IPS DF 6.9 (cell line): ENCODE measurements at regions not wholly inside any gene's neighbourhood (a gene's known extent, or its start where the extent isn't known, plus 50 kb on each side); places are given as distances from the start of the nearest gene placed in this dataset.

Source experiments
- DNase-seq: peaks from one replicate; pipeline ENCODE4 v3.0.0-alpha.2; 2013; ENCODE audit warnings: low read depth, low spot score
- H3K27ac ChIP-seq: one replicate; pipeline ENCODE4 v1.5.1; 2013; ENCODE audit warnings: low read length, control low read depth
- H3K27me3 ChIP-seq: 2 replicates; pipeline ENCODE4 v1.6.1; 2013; ENCODE audit warnings: mild to moderate bottlenecking, low read length; ENCODE audit not compliant: control insufficient read depth, insufficient read depth
- H3K36me3 ChIP-seq: 2 replicates; pipeline ENCODE4 v1.6.1; 2013; ENCODE audit warnings: low read length; ENCODE audit not compliant: control insufficient read depth, insufficient read depth
- H3K4me1 ChIP-seq: 2 replicates; pipeline ENCODE4 v1.6.1; 2013; ENCODE audit warnings: low read length; ENCODE audit not compliant: control insufficient read depth, insufficient read depth
- H3K4me3 ChIP-seq: 2 replicates; pipeline ENCODE4 v1.5.1; 2013; ENCODE audit warnings: mild to moderate bottlenecking, low read length
- H3K9me3 ChIP-seq: 2 replicates; pipeline ENCODE4 v1.6.1; 2013; ENCODE audit warnings: low read length, inconsistent platforms; ENCODE audit not compliant: control insufficient read depth, insufficient read depth
- WGBS: extraction: QIAGEN DNeasy Blood & Tissue Kit; methylation state at CpG from one replicate; pipeline ENCODE4 v1.1.7; 2013; ENCODE audit warnings: mixed read lengths, missing lambda C conversion rate; ENCODE audit not compliant: insufficient read length, insufficient coverage; 5-methylcytosine and 5-hydroxymethylcytosine counted together

GRCh38 chr4:19539201-19539600, 712.5 kb upstream of the SLIT2 start:
- Histone ChIP-seq H3K4me3 (no peak overlapping the region), H3K9me3 (no peaks in the 10 kb centered on the region), H3K4me1 (no peaks in the 10 kb centered on the region), H3K27ac (no peak overlapping the region), H3K36me3 (no peaks in the 10 kb centered on the region), H3K27me3 (no peaks in the 10 kb centered on the region)
- DNase-seq, result no peak
- WGBS, result no CpG with 5 or more reads among the region's 3 CpGs

DNA sequence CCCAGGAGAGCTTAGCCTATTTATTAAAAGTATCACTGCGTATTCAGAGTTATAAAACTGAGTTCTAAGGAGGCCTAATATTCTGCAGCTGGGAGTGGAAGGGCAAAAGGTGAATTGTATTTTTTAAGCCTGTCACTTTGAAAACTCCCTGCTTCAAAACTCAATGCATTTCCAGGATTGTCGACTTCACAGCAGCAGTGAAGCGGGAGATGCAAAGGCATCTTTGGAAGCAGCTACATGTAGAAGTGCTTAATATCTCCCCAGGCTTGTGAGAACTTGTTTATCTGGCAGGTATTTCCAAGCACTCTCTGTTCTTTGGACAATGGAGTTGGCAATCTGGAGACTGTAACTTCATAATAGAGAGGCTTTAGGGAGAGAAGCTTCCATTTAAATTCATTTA, 717.5 kb upstream of the SLIT2 start:
- H3K4me3 ChIP-seq, result no peak overlapping the region
- H3K4me1 ChIP-seq, result no peaks in the 10 kb centered on the region
- no peaks in the 10 kb centered on the region for H3K9me3 ChIP-seq
- no peak overlapping the region for H3K27ac ChIP-seq
- WGBS, result no CpG with 5 or more reads among the region's 3 CpGs
- H3K36me3 ChIP-seq, result no peaks in the 10 kb centered on the region
- H3K27me3 ChIP-seq, result no peaks in the 10 kb centered on the region
- no peak for DNase-seq

GRCh38 chr4:19531906-19532848, 719.5 kb upstream of the SLIT2 start:
- WGBS, result no CpG with 5 or more reads among the region's 5 CpGs
- no peak for DNase-seq
- Histone ChIP-seq H3K36me3 (no peaks in the 10 kb centered on the region), H3K27ac (no peak overlapping the region), H3K9me3 (no peaks in the 10 kb centered on the region), H3K4me3 (no peak overlapping the region), H3K4me1 (no peaks in the 10 kb centered on the region), H3K27me3 (no peaks in the 10 kb centered on the region)

DNA sequence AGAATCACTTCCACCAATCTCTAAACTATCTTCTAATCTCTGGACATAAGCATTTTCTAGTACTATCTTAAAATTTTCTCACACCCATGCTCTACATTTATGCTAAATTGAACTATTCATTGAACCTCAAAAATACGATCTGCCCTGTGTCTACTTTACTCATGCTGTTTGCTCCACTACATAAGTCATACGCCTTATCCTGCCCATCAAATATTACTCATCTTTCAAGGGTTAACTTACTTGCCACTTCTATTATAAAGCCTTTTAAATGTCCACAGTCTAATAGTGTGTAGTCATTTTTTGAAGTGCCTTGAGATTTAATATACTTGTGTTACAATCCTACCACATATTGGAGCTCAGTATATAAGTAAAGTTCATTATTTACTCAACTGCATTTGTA, 727.7 kb upstream of the SLIT2 start:
- Histone ChIP-seq H3K9me3 (no peaks in the 10 kb centered on the region), H3K27me3 (no peaks in the 10 kb centered on the region), H3K4me1 (no peaks in the 10 kb centered on the region), H3K27ac (no peak overlapping the region), H3K36me3 (no peaks in the 10 kb centered on the region), H3K4me3 (no peak overlapping the region)
- WGBS, result 100% methylated on average over 1 of the region's 2 CpGs
- DNase-seq, result no peak

GRCh38 chr4:19522966-19523365, 728.7 kb upstream of the SLIT2 start:
- Histone ChIP-seq H3K27ac (no peak overlapping the region), H3K27me3 (no peaks in the 10 kb centered on the region), H3K4me1 (no peaks in the 10 kb centered on the region), H3K9me3 (no peaks in the 10 kb centered on the region), H3K36me3 (no peaks in the 10 kb centered on the region), H3K4me3 (no peak overlapping the region)
- WGBS, result no CpG with 5 or more reads among the region's 3 CpGs
- no peak for DNase-seq

- no peak for DNase-seq
- H3K36me3 ChIP-seq, result no peaks in the 10 kb centered on the region
- no peaks in the 10 kb centered on the region for H3K27me3 ChIP-seq
- no peaks in the 10 kb centered on the region for H3K9me3 ChIP-seq
- H3K27ac ChIP-seq, result no peak overlapping the region
- no peaks in the 10 kb centered on the region for H3K4me1 ChIP-seq
- no CpG with 5 or more reads among the region's 7 CpGs for WGBS
- H3K4me3 ChIP-seq, result no peak overlapping the region
Observed at GRCh38 chr4:19520939-19521520, 730.7 kb upstream of the SLIT2 start.

GRCh38 chr4:19514276-19515070, 737.2 kb upstream of the SLIT2 start:
- Histone ChIP-seq H3K27ac (no peak overlapping the region), H3K9me3 (no peaks in the 10 kb centered on the region), H3K27me3 (no peaks in the 10 kb centered on the region), H3K4me1 (no peaks in the 10 kb centered on the region), H3K36me3 (no peaks in the 10 kb centered on the region), H3K4me3 (no peak overlapping the region)
- no CpG with 5 or more reads among the region's 1 CpG for WGBS
- DNase-seq, result no peak

- Histone ChIP-seq H3K36me3 (no peaks in the 10 kb centered on the region), H3K27ac (no peak overlapping the region), H3K4me3 (no peak overlapping the region), H3K27me3 (no peaks in the 10 kb centered on the region), H3K9me3 (no peaks in the 10 kb centered on the region), H3K4me1 (no peaks in the 10 kb centered on the region)
- no peak for DNase-seq
- no CpG with 5 or more reads among the region's 1 CpG for WGBS
Observed at GRCh38 chr4:19512086-19512485, 739.6 kb upstream of the SLIT2 start.

DNA sequence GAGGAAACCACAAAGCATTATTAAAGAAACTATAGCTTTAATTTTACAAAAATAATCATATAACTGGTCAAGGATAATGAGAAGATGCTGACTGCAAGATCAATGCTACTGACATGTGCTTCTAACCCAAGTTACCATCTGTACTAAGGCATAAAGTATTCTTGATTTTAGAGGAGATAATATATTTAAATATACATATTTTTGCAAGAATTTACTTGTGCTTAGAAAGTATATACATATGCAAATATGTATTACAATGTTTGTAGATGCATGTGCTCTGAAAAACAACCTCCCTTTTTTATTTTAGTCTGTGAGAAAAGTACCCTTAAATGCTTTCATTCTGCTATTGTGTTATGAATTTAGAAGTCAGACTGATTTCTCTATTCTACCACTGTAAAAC, 740.7 kb upstream of the SLIT2 start:
- Histone ChIP-seq H3K36me3 (no peaks in the 10 kb centered on the region), H3K9me3 (no peaks in the 10 kb centered on the region), H3K27me3 (no peaks in the 10 kb centered on the region), H3K27ac (no peak overlapping the region), H3K4me1 (no peaks in the 10 kb centered on the region), H3K4me3 (no peak overlapping the region)
- no peak for DNase-seq

- Histone ChIP-seq H3K4me3 (no peak overlapping the region), H3K9me3 (no peaks in the 10 kb centered on the region), H3K36me3 (no peaks in the 10 kb centered on the region), H3K27ac (no peak overlapping the region), H3K27me3 (no peaks in the 10 kb centered on the region), H3K4me1 (no peaks in the 10 kb centered on the region)
- no peak for DNase-seq
- WGBS, result 100% methylated on average over 1 of the region's 4 CpGs
Observed at GRCh38 chr4:19508442-19508841, 743.3 kb upstream of the SLIT2 start.
